ENCODE measurements at regions not wholly inside any gene's neighbourhood (a gene's known extent, or its start where the extent isn't known, plus 50 kb on each side); places are given as distances from the start of the nearest gene placed in this dataset.

DNA sequence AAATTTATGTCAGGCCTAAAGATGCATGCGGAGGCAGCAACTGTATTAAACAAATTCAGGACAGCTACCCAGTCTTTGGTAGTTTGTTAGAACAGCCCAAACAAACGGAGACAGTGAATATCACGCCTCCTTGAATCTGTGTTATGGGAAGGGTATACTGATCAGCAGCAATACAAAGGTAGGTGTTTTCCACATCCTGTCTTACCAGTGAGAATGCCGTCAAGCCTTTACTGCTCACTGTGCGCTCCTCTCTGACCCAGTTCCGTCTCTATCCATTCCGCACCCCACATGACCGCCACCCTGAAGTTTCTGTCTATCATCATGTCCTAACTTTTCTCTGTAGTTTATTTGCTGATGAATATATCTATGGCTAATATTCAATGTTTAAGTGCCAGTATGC, 473.3 kb downstream of the LPIN1 start:
- no peak overlapping the region for H3K9ac ChIP-seq (ENCODE audit: extremely low read depth, low read length, poor library complexity, severe bottlenecking)
- 96 to 100% methylated on average over 7 to 8 of the region's 8 CpGs for WGBS, 2 experiments (ENCODE audit: insufficient coverage in 1 of 2, insufficient read length in 1 of 2)

DNA sequence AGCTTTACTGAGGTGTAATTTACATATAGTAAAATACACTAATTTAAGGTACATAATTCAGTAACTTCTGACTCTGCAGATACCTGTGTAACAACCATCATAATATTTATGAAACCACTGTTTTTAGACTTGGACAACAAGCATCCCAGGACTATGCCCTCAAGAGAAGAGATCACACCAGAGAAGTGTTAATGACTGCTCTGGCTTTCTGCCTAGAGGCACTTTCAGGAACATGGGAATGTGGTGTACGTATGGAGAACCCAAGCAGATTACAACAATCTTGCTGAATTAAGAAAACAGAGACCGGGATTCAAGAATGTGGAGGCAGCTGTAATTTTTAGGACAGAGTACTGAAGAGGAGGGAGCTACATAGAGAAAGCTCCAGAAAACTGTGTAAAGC, 475.2 kb downstream of the LPIN1 start:
- Mint-ChIP-seq H3K4me1 (no peaks in the 10 kb centered on the region), H3K27me3 (ENCODE audit: insufficient read depth) (no peaks in the 10 kb centered on the region), H3K4me3 (no peak overlapping the region), H3K36me3 (ENCODE audit: low read depth) (peaks cover 9% of the 10 kb centered on the region), H3K9me3 (peaks cover 31% of the 10 kb centered on the region), H3K27ac (no peak overlapping the region)
- 92 to 93% methylated on average over 2 of the region's 2 CpGs for WGBS, 2 experiments (ENCODE audit: insufficient coverage in 1 of 2, insufficient read length in 1 of 2)
- no peak overlapping the region for H3K27ac ChIP-seq (ENCODE audit: low read depth, low read length)
- no peak overlapping the region for H3K4me3 ChIP-seq (ENCODE audit: low read length)
- H3K9me3 ChIP-seq (ENCODE audit: control insufficient read depth, low read length), result peaks cover 34% of the 10 kb centered on the region
- H3K36me3 ChIP-seq (ENCODE audit: control insufficient read depth, insufficient read depth, low read length), result no peaks in the 10 kb centered on the region
- no peak overlapping the region for H3K9ac ChIP-seq (ENCODE audit: extremely low read depth, low read length, poor library complexity, severe bottlenecking)
- TF ChIP-seq, protein P1, sequence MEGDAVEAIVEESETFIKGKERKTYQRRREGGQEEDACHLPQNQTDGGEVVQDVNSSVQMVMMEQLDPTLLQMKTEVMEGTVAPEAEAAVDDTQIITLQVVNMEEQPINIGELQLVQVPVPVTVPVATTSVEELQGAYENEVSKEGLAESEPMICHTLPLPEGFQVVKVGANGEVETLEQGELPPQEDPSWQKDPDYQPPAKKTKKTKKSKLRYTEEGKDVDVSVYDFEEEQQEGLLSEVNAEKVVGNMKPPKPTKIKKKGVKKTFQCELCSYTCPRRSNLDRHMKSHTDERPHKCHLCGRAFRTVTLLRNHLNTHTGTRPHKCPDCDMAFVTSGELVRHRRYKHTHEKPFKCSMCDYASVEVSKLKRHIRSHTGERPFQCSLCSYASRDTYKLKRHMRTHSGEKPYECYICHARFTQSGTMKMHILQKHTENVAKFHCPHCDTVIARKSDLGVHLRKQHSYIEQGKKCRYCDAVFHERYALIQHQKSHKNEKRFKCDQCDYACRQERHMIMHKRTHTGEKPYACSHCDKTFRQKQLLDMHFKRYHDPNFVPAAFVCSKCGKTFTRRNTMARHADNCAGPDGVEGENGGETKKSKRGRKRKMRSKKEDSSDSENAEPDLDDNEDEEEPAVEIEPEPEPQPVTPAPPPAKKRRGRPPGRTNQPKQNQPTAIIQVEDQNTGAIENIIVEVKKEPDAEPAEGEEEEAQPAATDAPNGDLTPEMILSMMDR (conservative IDR thresholded peaks at IDR 0.05), result no peak
- no peaks in the 10 kb centered on the region for H3K4me1 ChIP-seq (ENCODE audit: control insufficient read depth, insufficient read depth, low read length)
- DNase-seq, result no peak
- H3K27me3 ChIP-seq (ENCODE audit: control insufficient read depth, insufficient read depth, low read length, poor library complexity, severe bottlenecking), result no peaks in the 10 kb centered on the region

More for the DNA sequence above, 473.3 kb downstream of the LPIN1 start:
- H3K36me3 Mint-ChIP-seq (ENCODE audit: low read depth), result peaks cover 9% of the 10 kb centered on the region
- H3K4me1 Mint-ChIP-seq, result no peaks in the 10 kb centered on the region
- TF ChIP-seq, protein P1 (conservative IDR thresholded peaks at IDR 0.05), result no peak
- H3K27me3 Mint-ChIP-seq (ENCODE audit: insufficient read depth), result no peaks in the 10 kb centered on the region
- H3K4me3 Mint-ChIP-seq, result no peak overlapping the region
- no peak overlapping the region for H3K27ac ChIP-seq (ENCODE audit: low read depth, low read length)
- no peaks in the 10 kb centered on the region for H3K27me3 ChIP-seq (ENCODE audit: control insufficient read depth, insufficient read depth, low read length, poor library complexity, severe bottlenecking)
- H3K4me3 ChIP-seq (ENCODE audit: low read length), result no peak overlapping the region
- peaks cover 26% of the 10 kb centered on the region for H3K9me3 ChIP-seq (ENCODE audit: control insufficient read depth, low read length)
- H3K4me1 ChIP-seq (ENCODE audit: control insufficient read depth, insufficient read depth, low read length), result no peaks in the 10 kb centered on the region
- DNase-seq, result no peak
- H3K27ac Mint-ChIP-seq, result no peak overlapping the region
- peaks cover 25% of the 10 kb centered on the region for H3K9me3 Mint-ChIP-seq
- no peaks in the 10 kb centered on the region for H3K36me3 ChIP-seq (ENCODE audit: control insufficient read depth, insufficient read depth, low read length)

DNA sequence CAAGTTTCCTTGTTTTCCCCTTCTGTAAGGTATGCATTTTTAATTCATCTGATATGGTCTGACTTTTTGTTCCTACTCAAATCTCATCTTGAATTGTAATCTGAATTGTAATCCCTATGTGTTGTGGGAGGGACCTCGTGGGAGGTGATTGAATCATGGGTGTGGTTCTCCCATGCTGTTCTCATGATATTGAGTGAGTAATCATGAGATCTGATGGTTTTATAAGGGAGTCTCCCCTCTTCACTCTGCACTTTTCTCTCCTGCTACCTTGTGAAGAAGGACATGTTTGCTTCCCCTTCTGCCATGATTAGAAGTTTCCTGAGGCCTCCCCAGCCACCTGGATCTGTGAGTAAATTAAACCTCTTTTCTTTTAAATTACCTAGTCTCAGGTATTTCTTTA, 476.1 kb downstream of the LPIN1 start:
- H3K9me3 ChIP-seq (ENCODE audit: control insufficient read depth, low read length), result peaks cover 34% of the 10 kb centered on the region
- peaks cover 31% of the 10 kb centered on the region for H3K9me3 Mint-ChIP-seq
- H3K9ac ChIP-seq (ENCODE audit: extremely low read depth, low read length, poor library complexity, severe bottlenecking), result no peak overlapping the region
- DNase-seq, result no peak
- WGBS, 2 experiments (ENCODE audit: insufficient coverage in 1 of 2, insufficient read length in 1 of 2), result 93% methylated on average over 1 of the region's 1 CpG; no CpG with 5 or more reads in 1 of the 2 experiments
- H3K27ac Mint-ChIP-seq, result no peak overlapping the region
- H3K4me3 Mint-ChIP-seq, result no peak overlapping the region
- H3K4me1 Mint-ChIP-seq, result no peaks in the 10 kb centered on the region
- peak overlapping the region; percentile 6 for H3K4me3 ChIP-seq (ENCODE audit: low read length)
- H3K4me1 ChIP-seq (ENCODE audit: control insufficient read depth, insufficient read depth, low read length), result no peaks in the 10 kb centered on the region
- peaks cover 9% of the 10 kb centered on the region for H3K36me3 Mint-ChIP-seq (ENCODE audit: low read depth)
- H3K36me3 ChIP-seq (ENCODE audit: control insufficient read depth, insufficient read depth, low read length), result no peaks in the 10 kb centered on the region
- TF ChIP-seq, protein P1 (conservative IDR thresholded peaks at IDR 0.05), result no peak
- H3K27me3 Mint-ChIP-seq (ENCODE audit: insufficient read depth), result no peaks in the 10 kb centered on the region
- no peaks in the 10 kb centered on the region for H3K27me3 ChIP-seq (ENCODE audit: control insufficient read depth, insufficient read depth, low read length, poor library complexity, severe bottlenecking)
- no peak overlapping the region for H3K27ac ChIP-seq (ENCODE audit: low read depth, low read length)

Measured in endodermal cell (in vitro differentiated cells).